HEK293 (cell line): ENCODE measurements at regions not wholly inside any gene's neighbourhood (a gene's known extent, or its start where the extent isn't known, plus 50 kb on each side); places are given as distances from the start of the nearest gene placed in this dataset.

Experiments
- CTCF ChIA-PET: fragments of 350-600 bp; formaldehyde crosslinking; extraction: SDS; loops from one replicate; lab custom pipeline; 2021; ENCODE audit warnings: antibody characterized with exemption; lab: Yijun Ruan, JAX
- POLR2A ChIA-PET: fragments of 300-600 bp; formaldehyde crosslinking; extraction: SDS; loops from one replicate; lab custom pipeline; 2020; ENCODE audit warnings: antibody characterized with exemption, inconsistent platforms; lab: Yijun Ruan, JAX
- H3K27ac ChIP-seq: fragments of 200-500 bp; sonication (Bioruptor generic); 2 replicates; pipeline ENCODE4 v1.5.1; 2014; ENCODE audit warnings: low read depth, low read length, control low read depth, inconsistent platforms; ENCODE audit errors: extremely low read depth
- H3K36me3 ChIP-seq, 2 experiments: fragments of 200-500 bp in 1 of 2; sonication (Bioruptor generic) in 1 of 2; 1 replicate in 1 of 2; 2 replicates in 1 of 2; pipeline ENCODE4 v1.5.1; 2014 to 2017; ENCODE audit warnings: inconsistent platforms in 2 of 2, low read length in 2 of 2; ENCODE audit not compliant: control insufficient read depth in 2 of 2, insufficient read depth in 1 of 2
- H3K4me1 ChIP-seq: fragments of 200-500 bp; sonication (Bioruptor generic); 2 replicates; pipeline ENCODE4 v1.5.1; 2014; ENCODE audit warnings: mild to moderate bottlenecking, low read length, inconsistent platforms; ENCODE audit not compliant: control insufficient read depth, insufficient read depth
- H3K4me3 ChIP-seq: 2 replicates; pipeline ENCODE4 v1.5.1; 2011; ENCODE audit warnings: low read depth, mild to moderate bottlenecking, control low read depth, low read length, moderate library complexity
- H3K9me3 ChIP-seq: fragments of 200-500 bp; sonication (Bioruptor generic); 2 replicates; pipeline ENCODE4 v1.5.1; 2014; ENCODE audit warnings: low read depth, low read length, inconsistent platforms; ENCODE audit not compliant: control insufficient read depth, insufficient read depth
- CTCF ChIP-seq: fragments of 450-650 bp; formaldehyde crosslinking; IDR thresholded peaks from 2 replicates; pipeline ENCODE4 v1.5.1; 2016; ENCODE audit warnings: missing biosample characterization, missing genetic modification characterization
- FEZF1 ChIP-seq: fragments of 450-650 bp; formaldehyde crosslinking; IDR thresholded peaks from 2 replicates; pipeline ENCODE4 v1.5.1; 2016; ENCODE audit warnings: missing biosample characterization, missing genetic modification characterization
- GLI4 ChIP-seq: fragments of 450-650 bp; formaldehyde crosslinking; IDR thresholded peaks from 2 replicates; pipeline ENCODE4 v1.5.1; 2016; ENCODE audit warnings: missing biosample characterization, missing genetic modification characterization
- SETDB1 ChIP-seq: IDR thresholded peaks from one replicate; pipeline ENCODE4 v1.6.1; 2017; ENCODE audit warnings: mild to moderate bottlenecking, low read length, moderate library complexity, mixed read lengths; ENCODE audit not compliant: insufficient read length
- TCF7L2 ChIP-seq: IDR thresholded peaks from 2 replicates; pipeline ENCODE4 v1.6.1; 2011; ENCODE audit warnings: low read depth, mild to moderate bottlenecking, inconsistent platforms, low read length, moderate library complexity, borderline replicate concordance
- ZBTB44 ChIP-seq: fragments of 450-650 bp; IDR thresholded peaks from 2 replicates; pipeline ENCODE4 v1.5.1; 2018; ENCODE audit warnings: missing biosample characterization, mild to moderate bottlenecking, missing genetic modification characterization
- ZBTB6 ChIP-seq: fragments of 450-650 bp; formaldehyde crosslinking; IDR thresholded peaks from 2 replicates; pipeline ENCODE4 v1.5.1; 2017; ENCODE audit warnings: missing biosample characterization, missing genetic modification characterization
- ZFHX2 ChIP-seq: fragments of 450-650 bp; formaldehyde crosslinking; conservative IDR thresholded peaks from 2 replicates; pipeline ENCODE4 v1.5.1; 2016; ENCODE audit warnings: missing biosample characterization, missing genetic modification characterization
- ZFP41 ChIP-seq: fragments of 450-650 bp; formaldehyde crosslinking; IDR thresholded peaks from 2 replicates; pipeline ENCODE4 v1.5.1; 2016; ENCODE audit warnings: missing biosample characterization, missing genetic modification characterization, borderline replicate concordance
- ZNF138 ChIP-seq: fragments of 450-650 bp; formaldehyde crosslinking; IDR thresholded peaks from 2 replicates; pipeline ENCODE4 v1.5.1; 2016; ENCODE audit warnings: missing biosample characterization, missing genetic modification characterization, borderline replicate concordance
- ZNF157 ChIP-seq: fragments of 450-650 bp; formaldehyde crosslinking; IDR thresholded peaks from 2 replicates; pipeline ENCODE4 v1.5.1; 2016; ENCODE audit warnings: missing biosample characterization, missing genetic modification characterization
- ZNF274 ChIP-seq, 2 experiments: fragments of 200-500 bp in 1 of 2; fragments of 450-650 bp in 1 of 2; sonication (Bioruptor generic) in 1 of 2; formaldehyde crosslinking in 1 of 2; IDR thresholded peaks; 2 replicates each; pipeline versions ENCODE4 v1.5.1 to v1.6.1; 2014 to 2016; ENCODE audit warnings: borderline replicate concordance in 1 of 2, inconsistent platforms in 1 of 2, low read length in 1 of 2, missing biosample characterization in 1 of 2, missing genetic modification characterization in 1 of 2
- ZNF341 ChIP-seq: fragments of 450-650 bp; formaldehyde crosslinking; IDR thresholded peaks from 2 replicates; pipeline ENCODE4; 2016; ENCODE audit warnings: low read depth, missing biosample characterization, missing genetic modification characterization
- ZNF366 ChIP-seq: fragments of 450-650 bp; formaldehyde crosslinking; conservative IDR thresholded peaks from 2 replicates; pipeline ENCODE4 v1.5.1; 2016; ENCODE audit warnings: missing biosample characterization, missing genetic modification characterization
- ZNF416 ChIP-seq: fragments of 450-650 bp; formaldehyde crosslinking; IDR thresholded peaks from 2 replicates; pipeline ENCODE4 v1.5.1; 2016; ENCODE audit warnings: missing biosample characterization, missing genetic modification characterization
- ZNF510 ChIP-seq: fragments of 450-650 bp; formaldehyde crosslinking; IDR thresholded peaks from 2 replicates; pipeline ENCODE4 v1.5.1; 2018; ENCODE audit warnings: mild to moderate bottlenecking, missing genetic modification characterization, missing biosample characterization; ENCODE audit not compliant: insufficient replicate concordance
- ZNF514 ChIP-seq: fragments of 450-650 bp; formaldehyde crosslinking; IDR thresholded peaks from 2 replicates; pipeline ENCODE4 v1.5.1; 2016; ENCODE audit warnings: missing biosample characterization, missing genetic modification characterization
- ZNF580 ChIP-seq: fragments of 450-650 bp; formaldehyde crosslinking; IDR thresholded peaks from 2 replicates; pipeline ENCODE4 v1.5.1; 2016; ENCODE audit warnings: missing biosample characterization, missing genetic modification characterization
- ZNF585B ChIP-seq: fragments of 450-650 bp; formaldehyde crosslinking; IDR thresholded peaks from 2 replicates; pipeline ENCODE4 v1.5.1; 2016; ENCODE audit warnings: missing biosample characterization, missing genetic modification characterization
- ZNF596 ChIP-seq: fragments of 450-650 bp; IDR thresholded peaks from 2 replicates; pipeline ENCODE4 v1.5.0; 2018; ENCODE audit warnings: missing biosample characterization, mild to moderate bottlenecking, missing genetic modification characterization, moderate library complexity
- ZNF664 ChIP-seq: fragments of 450-650 bp; formaldehyde crosslinking; IDR thresholded peaks from 2 replicates; pipeline ENCODE4 v1.5.1; 2016; ENCODE audit warnings: missing biosample characterization, missing genetic modification characterization
- ZNF843 ChIP-seq: fragments of 450-650 bp; formaldehyde crosslinking; IDR thresholded peaks from 2 replicates; pipeline ENCODE4 v1.5.1; 2016; ENCODE audit warnings: missing biosample characterization, missing genetic modification characterization
- ZSCAN4 ChIP-seq: fragments of 450-650 bp; formaldehyde crosslinking; IDR thresholded peaks from 2 replicates; pipeline ENCODE4 v1.5.1; 2017; ENCODE audit warnings: missing biosample characterization, missing genetic modification characterization

GRCh38 chr1:83077411-83077810 lies 921.5 kb downstream of the TTLL7 start:
- CTCF ChIA-PET, result interaction anchor here (0.7 kb wide), 1 partner anchor 626 kb away, joined by 4 read pairs; no protein-coding TSS in a partner anchor
- TF ChIP-seq TCF7L2, result no peak
- TF ChIP-seq ZSCAN4, result no peak
- TF ChIP-seq ZNF366 (tag by site-specific recombination), result no peak
- TF ChIP-seq ZNF157 (tag by site-specific recombination), result no peak
- no peak for TF ChIP-seq ZFHX2
- TF ChIP-seq ZBTB6 (tag by site-specific recombination), result no peak
- TF ChIP-seq ZNF510 (tag by site-specific recombination), result no peak
- TF ChIP-seq ZNF580 (tag by site-specific recombination), result no peak
- no peak for TF ChIP-seq SETDB1
- no peak for TF ChIP-seq GLI4 (tag by site-specific recombination)
- no peak for TF ChIP-seq ZNF843 (tag by site-specific recombination)
- TF ChIP-seq ZNF341 (tag by site-specific recombination), result no peak
- no peak for TF ChIP-seq ZBTB44 (tag by site-specific recombination)
- no peak for TF ChIP-seq ZNF416 (tag by site-specific recombination)
- no peak for TF ChIP-seq ZFP41 (tag by site-specific recombination)
- TF ChIP-seq, all 188 proteins: peak for 0
- no peaks in the 10 kb centered on the region for H3K9me3 ChIP-seq
- H3K4me1 ChIP-seq, result no peaks in the 10 kb centered on the region
- POLR2A ChIA-PET, result no interaction called here
- no peak overlapping the region for H3K27ac ChIP-seq
- H3K4me3 ChIP-seq, result no peak overlapping the region
- no peaks in the 10 kb centered on the region for H3K36me3 ChIP-seq

- no peak overlapping the region for H3K27ac ChIP-seq
- H3K36me3 ChIP-seq, result no peaks in the 10 kb centered on the region
- no peaks in the 10 kb centered on the region for H3K4me1 ChIP-seq
- H3K4me3 ChIP-seq, result no peak overlapping the region
- POLR2A ChIA-PET, result no interaction called here
- H3K9me3 ChIP-seq, result no peaks in the 10 kb centered on the region
- TF ChIP-seq ZNF585B (tag by site-specific recombination) (no peak), ZNF274 (IDR thresholded peaks at IDR 0.05; ENCODE audit: low read length) (no peak), ZNF274 (tag by site-specific recombination; IDR thresholded peaks at IDR 0.05; ENCODE audit: borderline replicate concordance) (no peak), ZBTB44 (tag by site-specific recombination) (no peak), CTCF (tag by site-specific recombination) (no peak), ZNF514 (no peak), FEZF1 (tag by site-specific recombination) (no peak), ZNF596 (tag by site-specific recombination) (no peak), ZNF664 (tag by site-specific recombination) (no peak), ZNF138 (tag by site-specific recombination) (no peak)
- TF ChIP-seq, all 188 proteins: peak for 0
- CTCF ChIA-PET, result interaction anchor here (0.7 kb wide), 1 partner anchor 12 kb away, joined by 4 read pairs; no protein-coding TSS in a partner anchor
Measured at GRCh38 chr1:83075107-83075506, 923.8 kb downstream of the TTLL7 start.
